ENCODE measurements at regions not wholly inside any gene's neighbourhood (a gene's known extent, or its start where the extent isn't known, plus 50 kb on each side); places are given as distances from the start of the nearest gene placed in this dataset.

DNA sequence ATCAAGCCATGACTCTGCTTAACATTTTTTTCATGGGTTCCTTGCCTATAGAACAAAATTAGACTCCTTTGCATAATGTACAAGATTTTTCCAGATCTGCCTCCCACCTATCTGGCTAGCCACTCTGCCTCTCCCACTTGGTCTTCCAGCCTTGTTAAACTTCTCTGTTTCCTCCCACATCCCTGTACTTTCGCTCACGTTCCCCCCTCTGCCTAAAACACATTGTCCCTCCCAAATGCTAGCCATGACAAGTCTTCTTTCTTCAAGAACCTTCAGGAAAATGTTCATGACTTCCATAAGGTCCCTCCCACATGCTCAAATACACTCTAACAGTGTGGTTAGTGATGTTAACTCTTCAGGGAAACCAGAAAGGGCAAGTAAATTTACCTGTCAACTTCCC lies 214.6 kb downstream of the ADGRA3 start:
- TF ChIP-seq, protein P1, sequence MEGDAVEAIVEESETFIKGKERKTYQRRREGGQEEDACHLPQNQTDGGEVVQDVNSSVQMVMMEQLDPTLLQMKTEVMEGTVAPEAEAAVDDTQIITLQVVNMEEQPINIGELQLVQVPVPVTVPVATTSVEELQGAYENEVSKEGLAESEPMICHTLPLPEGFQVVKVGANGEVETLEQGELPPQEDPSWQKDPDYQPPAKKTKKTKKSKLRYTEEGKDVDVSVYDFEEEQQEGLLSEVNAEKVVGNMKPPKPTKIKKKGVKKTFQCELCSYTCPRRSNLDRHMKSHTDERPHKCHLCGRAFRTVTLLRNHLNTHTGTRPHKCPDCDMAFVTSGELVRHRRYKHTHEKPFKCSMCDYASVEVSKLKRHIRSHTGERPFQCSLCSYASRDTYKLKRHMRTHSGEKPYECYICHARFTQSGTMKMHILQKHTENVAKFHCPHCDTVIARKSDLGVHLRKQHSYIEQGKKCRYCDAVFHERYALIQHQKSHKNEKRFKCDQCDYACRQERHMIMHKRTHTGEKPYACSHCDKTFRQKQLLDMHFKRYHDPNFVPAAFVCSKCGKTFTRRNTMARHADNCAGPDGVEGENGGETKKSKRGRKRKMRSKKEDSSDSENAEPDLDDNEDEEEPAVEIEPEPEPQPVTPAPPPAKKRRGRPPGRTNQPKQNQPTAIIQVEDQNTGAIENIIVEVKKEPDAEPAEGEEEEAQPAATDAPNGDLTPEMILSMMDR (IDR thresholded peaks at IDR 0.05): no peak
- no peak for TF ChIP-seq POLR2AphosphoS5 (IDR thresholded peaks at IDR 0.05)
- no peak for TF ChIP-seq POLR2A (IDR thresholded peaks at IDR 0.05)

Measured in upper lobe of left lung (tissue), 4 donors.